ENCODE measurements at regions not wholly inside any gene's neighbourhood (a gene's known extent, or its start where the extent isn't known, plus 50 kb on each side); places are given as distances from the start of the nearest gene placed in this dataset.

DNA sequence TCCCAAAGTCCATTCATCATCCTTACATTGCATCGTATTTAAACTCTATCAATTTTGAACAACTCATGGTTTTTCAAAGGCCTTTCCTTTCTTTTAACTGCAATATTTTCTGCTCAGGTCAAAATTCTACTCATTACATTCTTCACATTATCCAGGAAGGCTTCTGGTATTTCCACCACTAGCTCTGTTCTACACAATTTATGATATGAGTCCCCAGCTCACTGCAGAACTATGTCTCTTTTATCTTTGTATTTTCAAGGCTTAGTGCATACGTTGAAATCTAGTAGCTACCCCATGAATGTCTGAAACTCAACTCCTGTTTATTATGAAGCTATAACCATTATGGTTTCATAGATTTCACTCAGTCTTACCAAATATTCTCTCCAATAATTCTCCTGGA lies 282.9 kb downstream of the DUSP6 start:
- Histone ChIP-seq H3K4me3 (no peak overlapping the region), H3K9me3 (no peaks in the 10 kb centered on the region), H3K27me3 (replicated peaks; ENCODE audit: insufficient read depth) (no peaks in the 10 kb centered on the region), H3K4me1 (ENCODE audit: control insufficient read depth in 1 of 2, low read depth in 2 of 2) (no peaks in the 10 kb centered on the region), H3K27ac (no peak overlapping the region), H3K36me3 (no peaks in the 10 kb centered on the region)
- ATAC-seq (ENCODE audit: insufficient number of reproducible peaks, low FRiP score, low read depth) (no peak), DNase-seq (ENCODE audit: low spot score) (no peak)
- TF ChIP-seq, protein P1, sequence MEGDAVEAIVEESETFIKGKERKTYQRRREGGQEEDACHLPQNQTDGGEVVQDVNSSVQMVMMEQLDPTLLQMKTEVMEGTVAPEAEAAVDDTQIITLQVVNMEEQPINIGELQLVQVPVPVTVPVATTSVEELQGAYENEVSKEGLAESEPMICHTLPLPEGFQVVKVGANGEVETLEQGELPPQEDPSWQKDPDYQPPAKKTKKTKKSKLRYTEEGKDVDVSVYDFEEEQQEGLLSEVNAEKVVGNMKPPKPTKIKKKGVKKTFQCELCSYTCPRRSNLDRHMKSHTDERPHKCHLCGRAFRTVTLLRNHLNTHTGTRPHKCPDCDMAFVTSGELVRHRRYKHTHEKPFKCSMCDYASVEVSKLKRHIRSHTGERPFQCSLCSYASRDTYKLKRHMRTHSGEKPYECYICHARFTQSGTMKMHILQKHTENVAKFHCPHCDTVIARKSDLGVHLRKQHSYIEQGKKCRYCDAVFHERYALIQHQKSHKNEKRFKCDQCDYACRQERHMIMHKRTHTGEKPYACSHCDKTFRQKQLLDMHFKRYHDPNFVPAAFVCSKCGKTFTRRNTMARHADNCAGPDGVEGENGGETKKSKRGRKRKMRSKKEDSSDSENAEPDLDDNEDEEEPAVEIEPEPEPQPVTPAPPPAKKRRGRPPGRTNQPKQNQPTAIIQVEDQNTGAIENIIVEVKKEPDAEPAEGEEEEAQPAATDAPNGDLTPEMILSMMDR (IDR thresholded peaks at IDR 0.05), result no peak

DNA sequence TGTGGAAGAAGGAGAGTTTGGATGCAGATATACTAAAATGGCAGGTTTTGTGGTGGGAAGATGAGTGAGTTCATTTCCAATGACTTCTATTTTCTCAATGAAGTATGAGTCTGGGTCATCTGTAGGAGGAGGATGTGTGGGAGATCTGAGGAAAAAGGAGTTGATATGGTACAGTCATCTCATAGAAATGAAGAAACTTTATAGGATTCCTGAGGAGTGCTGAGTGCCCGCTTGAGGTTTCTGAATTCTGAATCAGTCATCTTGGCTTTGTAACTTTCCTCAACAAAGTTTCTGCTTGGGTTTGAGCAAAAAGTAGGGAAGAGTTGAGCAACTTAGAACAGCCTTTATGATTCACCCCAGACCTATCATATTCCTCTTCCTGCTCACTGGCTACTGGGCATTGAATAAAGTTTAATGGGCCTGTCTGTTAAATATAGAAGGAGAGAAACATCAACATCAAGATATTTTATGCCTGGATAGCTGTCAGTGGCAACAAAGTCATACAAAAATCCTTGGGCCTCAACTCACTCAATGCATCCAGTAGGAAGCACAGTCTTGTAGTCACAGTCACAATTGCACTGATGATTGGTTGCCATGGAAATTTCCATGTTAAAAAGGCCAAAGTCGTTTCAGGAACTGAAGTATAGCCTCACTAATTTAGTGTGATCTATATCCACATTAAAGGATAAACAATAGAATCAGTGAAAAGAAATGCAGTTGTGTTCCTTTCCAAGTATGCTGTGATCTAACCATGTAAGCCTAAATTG lies 284.7 kb downstream of the DUSP6 start:
- ATAC-seq (ENCODE audit: insufficient number of reproducible peaks, low FRiP score, low read depth) (no peak), DNase-seq (ENCODE audit: low spot score) (no peak)

DNA sequence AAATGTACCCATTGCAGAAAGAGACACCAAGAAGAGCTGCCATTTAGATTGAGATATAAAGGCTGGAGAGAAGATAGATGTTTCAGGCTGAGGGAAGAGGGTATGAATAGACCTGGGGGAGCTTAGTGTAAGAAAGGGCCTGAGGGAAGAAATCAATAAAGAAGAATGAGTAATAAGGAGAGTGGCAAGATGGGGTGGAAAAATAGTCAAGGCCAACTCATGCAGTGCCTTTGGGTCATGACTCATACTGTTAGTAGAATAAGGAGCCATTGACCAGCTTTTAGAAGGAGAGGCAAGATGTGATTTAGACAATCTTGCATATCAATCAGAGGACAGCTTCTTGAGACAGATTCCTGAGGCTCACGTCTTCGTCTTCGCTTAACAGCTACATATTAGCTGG lies 287.5 kb downstream of the DUSP6 start:
- H3K27me3 ChIP-seq (replicated peaks; ENCODE audit: insufficient read depth), result no peaks in the 10 kb centered on the region
- no peak overlapping the region for H3K27ac ChIP-seq
- no peaks in the 10 kb centered on the region for H3K4me1 ChIP-seq (ENCODE audit: control insufficient read depth in 1 of 2, low read depth in 2 of 2)
- no peak overlapping the region for H3K4me3 ChIP-seq
- TF ChIP-seq, protein P1 (IDR thresholded peaks at IDR 0.05), result no peak
- ATAC-seq (ENCODE audit: insufficient number of reproducible peaks, low FRiP score, low read depth) (no peak), DNase-seq (ENCODE audit: low spot score) (no peak)
- no peaks in the 10 kb centered on the region for H3K9me3 ChIP-seq
- no peaks in the 10 kb centered on the region for H3K36me3 ChIP-seq

More for the DNA sequence above, 284.7 kb downstream of the DUSP6 start:
- no peaks in the 10 kb centered on the region for H3K36me3 ChIP-seq
- no peak overlapping the region for H3K27ac ChIP-seq
- H3K4me1 ChIP-seq (ENCODE audit: control insufficient read depth in 1 of 2, low read depth in 2 of 2), result no peaks in the 10 kb centered on the region
- H3K9me3 ChIP-seq, result no peaks in the 10 kb centered on the region
- TF ChIP-seq, protein P1 (IDR thresholded peaks at IDR 0.05), result no peak
- no peaks in the 10 kb centered on the region for H3K27me3 ChIP-seq (replicated peaks; ENCODE audit: insufficient read depth)
- no peak overlapping the region for H3K4me3 ChIP-seq

DNA sequence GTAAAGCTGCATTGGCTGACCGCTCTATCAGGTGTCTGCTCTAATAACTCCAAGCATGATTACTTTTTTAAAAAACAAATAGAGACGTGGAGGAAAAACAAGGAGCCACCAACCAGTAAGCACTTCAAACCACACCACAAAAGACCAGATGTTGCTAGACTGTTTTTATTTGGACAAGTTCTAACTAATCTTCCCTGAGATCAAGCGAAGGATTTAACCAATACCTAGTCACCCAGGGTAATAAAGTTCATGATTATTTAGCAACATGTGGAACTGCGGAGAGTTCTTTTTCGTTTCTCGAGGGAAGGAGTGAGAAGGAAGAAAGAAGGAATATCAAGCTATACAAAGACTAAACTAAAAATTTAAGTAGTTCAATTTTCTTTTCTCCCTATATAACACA lies 288.1 kb downstream of the DUSP6 start:
- Histone ChIP-seq H3K36me3 (no peaks in the 10 kb centered on the region), H3K27ac (no peak overlapping the region), H3K27me3 (replicated peaks; ENCODE audit: insufficient read depth) (no peaks in the 10 kb centered on the region), H3K4me1 (ENCODE audit: control insufficient read depth in 1 of 2, low read depth in 2 of 2) (no peaks in the 10 kb centered on the region), H3K9me3 (no peaks in the 10 kb centered on the region), H3K4me3 (no peak overlapping the region)
- TF ChIP-seq, protein P1 (IDR thresholded peaks at IDR 0.05), result no peak
- no peak for ATAC-seq (ENCODE audit: insufficient number of reproducible peaks, low FRiP score, low read depth)
- DNase-seq (ENCODE audit: low spot score), result no peak

DNA sequence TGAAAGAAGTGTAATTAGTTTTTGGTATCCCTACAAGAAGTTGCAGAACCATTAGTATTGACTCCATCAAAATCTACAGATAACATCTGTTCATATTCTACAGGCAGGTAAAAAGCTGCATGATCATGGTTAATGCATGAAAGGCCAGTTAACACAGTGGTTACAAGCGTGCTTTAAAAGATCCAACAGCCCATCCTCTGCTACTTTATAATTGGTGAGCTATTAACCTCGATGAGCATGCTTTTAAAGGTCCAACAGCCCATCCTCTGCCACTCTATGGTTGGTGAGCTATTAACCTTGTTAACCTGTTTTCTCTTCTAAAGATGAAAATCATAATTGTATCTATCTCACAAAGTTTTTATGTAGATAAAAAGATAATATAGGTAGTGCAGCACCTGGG lies 289.3 kb downstream of the DUSP6 start:
- TF ChIP-seq, protein P1 (IDR thresholded peaks at IDR 0.05), result no peak
- H3K4me3 ChIP-seq, result no peak overlapping the region
- H3K36me3 ChIP-seq, result no peaks in the 10 kb centered on the region
- ATAC-seq (ENCODE audit: insufficient number of reproducible peaks, low FRiP score, low read depth) (no peak), DNase-seq (ENCODE audit: low spot score) (no peak)
- no peaks in the 10 kb centered on the region for H3K27me3 ChIP-seq (replicated peaks; ENCODE audit: insufficient read depth)
- no peak overlapping the region for H3K27ac ChIP-seq
- no peaks in the 10 kb centered on the region for H3K4me1 ChIP-seq (ENCODE audit: control insufficient read depth in 1 of 2, low read depth in 2 of 2)
- no peaks in the 10 kb centered on the region for H3K9me3 ChIP-seq

Measured in thoracic aorta (tissue), 2 donors.